ENCODE measurements at regions not wholly inside any gene's neighbourhood (a gene's known extent, or its start where the extent isn't known, plus 50 kb on each side); places are given as distances from the start of the nearest gene placed in this dataset.
"Not testable (repeated sequence)": the region's sequence is repeated elsewhere in the genome, so short reads cannot be mapped to it uniquely, and the experiment has no call there.

GRCh38 chr7:45331563-45331962, 174.0 kb downstream of the RAMP3 start:
- no peaks in the 10 kb centered on the region for H3K36me3 Mint-ChIP-seq
- POLR2A ChIA-PET: no interaction called here

GRCh38 chr7:45335024-45335423, 177.4 kb downstream of the RAMP3 start:
- H3K4me3 Mint-ChIP-seq; H3K4me1 Mint-ChIP-seq; H3K36me3 Mint-ChIP-seq; CTCF ChIA-PET; ATAC-seq; POLR2A ChIA-PET; H3K27me3 Mint-ChIP-seq (ENCODE audit: low read depth); DNase-seq (ENCODE audit: low spot score); H3K27ac Mint-ChIP-seq: not testable (repeated sequence)
- H3K9me3 Mint-ChIP-seq: peaks cover 34% of the 10 kb centered on the region

More at GRCh38 chr7:45331563-45331962, 174.0 kb downstream of the RAMP3 start:
- Mint-ChIP-seq H3K27ac (no peak overlapping the region), H3K4me1 (no peaks in the 10 kb centered on the region), H3K27me3 (ENCODE audit: low read depth) (peaks cover 6% of the 10 kb centered on the region), H3K9me3 (peaks cover 40% of the 10 kb centered on the region), H3K4me3 (no peak overlapping the region)
- no peak for DNase-seq (ENCODE audit: low spot score)
- TF ChIP-seq TP53 (CRISPR knock-in tag; IDR thresholded peaks at IDR 0.05) (no peak), E2F5 (CRISPR knock-in tag; IDR thresholded peaks at IDR 0.05) (no peak), SP1 (CRISPR knock-in tag; conservative IDR thresholded peaks at IDR 0.05) (no peak), TCF7 (CRISPR knock-in tag; IDR thresholded peaks at IDR 0.05; ENCODE audit: low read depth) (no peak)
- ATAC-seq: no peak
- CTCF ChIA-PET: no interaction called here

GRCh38 chr7:45342236-45342635, 184.6 kb downstream of the RAMP3 start:
- ATAC-seq: no peak
- Mint-ChIP-seq H3K9me3 (no peaks in the 10 kb centered on the region), H3K27me3 (ENCODE audit: low read depth) (no peaks in the 10 kb centered on the region), H3K4me3 (no peak overlapping the region), H3K27ac (no peak overlapping the region), H3K36me3 (no peaks in the 10 kb centered on the region), H3K4me1 (no peaks in the 10 kb centered on the region)
- no peak for DNase-seq (ENCODE audit: low spot score)
- ChIA-PET POLR2A (no interaction called here), CTCF (no interaction called here)
- TF ChIP-seq, protein P1, sequence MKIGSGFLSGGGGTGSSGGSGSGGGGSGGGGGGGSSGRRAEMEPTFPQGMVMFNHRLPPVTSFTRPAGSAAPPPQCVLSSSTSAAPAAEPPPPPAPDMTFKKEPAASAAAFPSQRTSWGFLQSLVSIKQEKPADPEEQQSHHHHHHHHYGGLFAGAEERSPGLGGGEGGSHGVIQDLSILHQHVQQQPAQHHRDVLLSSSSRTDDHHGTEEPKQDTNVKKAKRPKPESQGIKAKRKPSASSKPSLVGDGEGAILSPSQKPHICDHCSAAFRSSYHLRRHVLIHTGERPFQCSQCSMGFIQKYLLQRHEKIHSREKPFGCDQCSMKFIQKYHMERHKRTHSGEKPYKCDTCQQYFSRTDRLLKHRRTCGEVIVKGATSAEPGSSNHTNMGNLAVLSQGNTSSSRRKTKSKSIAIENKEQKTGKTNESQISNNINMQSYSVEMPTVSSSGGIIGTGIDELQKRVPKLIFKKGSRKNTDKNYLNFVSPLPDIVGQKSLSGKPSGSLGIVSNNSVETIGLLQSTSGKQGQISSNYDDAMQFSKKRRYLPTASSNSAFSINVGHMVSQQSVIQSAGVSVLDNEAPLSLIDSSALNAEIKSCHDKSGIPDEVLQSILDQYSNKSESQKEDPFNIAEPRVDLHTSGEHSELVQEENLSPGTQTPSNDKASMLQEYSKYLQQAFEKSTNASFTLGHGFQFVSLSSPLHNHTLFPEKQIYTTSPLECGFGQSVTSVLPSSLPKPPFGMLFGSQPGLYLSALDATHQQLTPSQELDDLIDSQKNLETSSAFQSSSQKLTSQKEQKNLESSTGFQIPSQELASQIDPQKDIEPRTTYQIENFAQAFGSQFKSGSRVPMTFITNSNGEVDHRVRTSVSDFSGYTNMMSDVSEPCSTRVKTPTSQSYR (CRISPR knock-in tag; IDR thresholded peaks at IDR 0.05): no peak
- TF ChIP-seq TCF7 (CRISPR knock-in tag; IDR thresholded peaks at IDR 0.05; ENCODE audit: low read depth) (no peak), MYBL2 (CRISPR knock-in tag; IDR thresholded peaks at IDR 0.05) (no peak), E2F4 (CRISPR knock-in tag; IDR thresholded peaks at IDR 0.05; ENCODE audit: borderline replicate concordance, low read depth) (no peak), E2F5 (CRISPR knock-in tag; IDR thresholded peaks at IDR 0.05) (no peak), ZBTB21 (CRISPR knock-in tag; IDR thresholded peaks at IDR 0.05; ENCODE audit: borderline replicate concordance) (no peak), NR3C1 (CRISPR knock-in tag; conservative IDR thresholded peaks at IDR 0.05; ENCODE audit: low read depth) (no peak)

GRCh38 chr7:45343746-45344145, 186.2 kb downstream of the RAMP3 start:
- Mint-ChIP-seq H3K4me3 (no peak overlapping the region), H3K36me3 (no peaks in the 10 kb centered on the region), H3K4me1 (peaks cover 5% of the 10 kb centered on the region), H3K27me3 (ENCODE audit: low read depth) (no peaks in the 10 kb centered on the region), H3K27ac (no peak overlapping the region), H3K9me3 (no peaks in the 10 kb centered on the region)
- ATAC-seq (no peak), DNase-seq (ENCODE audit: low spot score) (no peak)
- ChIA-PET POLR2A (no interaction called here), CTCF (interaction anchor here (0.5 kb wide), 1 partner anchor 186 kb away, joined by 3 read pairs; the partner anchor contains the start of gene RAMP3)
- TF ChIP-seq ZNF121 (CRISPR knock-in tag; IDR thresholded peaks at IDR 0.05): no peak
- TF ChIP-seq, protein P2, sequence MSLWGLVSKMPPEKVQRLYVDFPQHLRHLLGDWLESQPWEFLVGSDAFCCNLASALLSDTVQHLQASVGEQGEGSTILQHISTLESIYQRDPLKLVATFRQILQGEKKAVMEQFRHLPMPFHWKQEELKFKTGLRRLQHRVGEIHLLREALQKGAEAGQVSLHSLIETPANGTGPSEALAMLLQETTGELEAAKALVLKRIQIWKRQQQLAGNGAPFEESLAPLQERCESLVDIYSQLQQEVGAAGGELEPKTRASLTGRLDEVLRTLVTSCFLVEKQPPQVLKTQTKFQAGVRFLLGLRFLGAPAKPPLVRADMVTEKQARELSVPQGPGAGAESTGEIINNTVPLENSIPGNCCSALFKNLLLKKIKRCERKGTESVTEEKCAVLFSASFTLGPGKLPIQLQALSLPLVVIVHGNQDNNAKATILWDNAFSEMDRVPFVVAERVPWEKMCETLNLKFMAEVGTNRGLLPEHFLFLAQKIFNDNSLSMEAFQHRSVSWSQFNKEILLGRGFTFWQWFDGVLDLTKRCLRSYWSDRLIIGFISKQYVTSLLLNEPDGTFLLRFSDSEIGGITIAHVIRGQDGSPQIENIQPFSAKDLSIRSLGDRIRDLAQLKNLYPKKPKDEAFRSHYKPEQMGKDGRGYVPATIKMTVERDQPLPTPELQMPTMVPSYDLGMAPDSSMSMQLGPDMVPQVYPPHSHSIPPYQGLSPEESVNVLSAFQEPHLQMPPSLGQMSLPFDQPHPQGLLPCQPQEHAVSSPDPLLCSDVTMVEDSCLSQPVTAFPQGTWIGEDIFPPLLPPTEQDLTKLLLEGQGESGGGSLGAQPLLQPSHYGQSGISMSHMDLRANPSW (CRISPR knock-in tag; conservative IDR thresholded peaks at IDR 0.05; ENCODE audit: low read depth): no peak
- no peak for TF ChIP-seq ZNF219 (CRISPR knock-in tag; IDR thresholded peaks at IDR 0.05; ENCODE audit: borderline replicate concordance)
- no peak for TF ChIP-seq MAX (CRISPR knock-in tag; IDR thresholded peaks at IDR 0.05)
- TF ChIP-seq, protein P3, sequence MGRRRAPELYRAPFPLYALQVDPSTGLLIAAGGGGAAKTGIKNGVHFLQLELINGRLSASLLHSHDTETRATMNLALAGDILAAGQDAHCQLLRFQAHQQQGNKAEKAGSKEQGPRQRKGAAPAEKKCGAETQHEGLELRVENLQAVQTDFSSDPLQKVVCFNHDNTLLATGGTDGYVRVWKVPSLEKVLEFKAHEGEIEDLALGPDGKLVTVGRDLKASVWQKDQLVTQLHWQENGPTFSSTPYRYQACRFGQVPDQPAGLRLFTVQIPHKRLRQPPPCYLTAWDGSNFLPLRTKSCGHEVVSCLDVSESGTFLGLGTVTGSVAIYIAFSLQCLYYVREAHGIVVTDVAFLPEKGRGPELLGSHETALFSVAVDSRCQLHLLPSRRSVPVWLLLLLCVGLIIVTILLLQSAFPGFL (CRISPR knock-in tag; IDR thresholded peaks at IDR 0.05; ENCODE audit: borderline replicate concordance): no peak
- TF ChIP-seq USF2 (CRISPR knock-in tag; IDR thresholded peaks at IDR 0.05): no peak
- no peak for TF ChIP-seq ZNF232 (CRISPR knock-in tag; IDR thresholded peaks at IDR 0.05)
- no peak for TF ChIP-seq GABPB1 (CRISPR knock-in tag; IDR thresholded peaks at IDR 0.05)

Measured in WTC11 (cell line).